Progenitor cell of endocrine pancreas (in vitro differentiated cells): ENCODE measurements at regions not wholly inside any gene's neighbourhood (a gene's known extent, or its start where the extent isn't known, plus 50 kb on each side); places are given as distances from the start of the nearest gene placed in this dataset.

Source experiments
- DNase-seq: peaks from one replicate; pipeline ENCODE4 v3.0.0; 2021; ENCODE audit warnings: low spot score; ENCODE audit not compliant: unreplicated experiment
- H3K27ac Mint-ChIP-seq: 2 replicates; pipeline ENCODE4 v1.8.0; 2021; ENCODE audit warnings: mild to moderate bottlenecking, moderate library complexity, mixed read lengths
- H3K27me3 Mint-ChIP-seq: 2 replicates; pipeline ENCODE4 v1.8.0; 2021; ENCODE audit warnings: mixed read lengths
- H3K36me3 Mint-ChIP-seq: 2 replicates; pipeline ENCODE4 v1.8.0; 2022; ENCODE audit warnings: mixed read lengths; ENCODE audit not compliant: insufficient read depth
- H3K4me1 Mint-ChIP-seq: 2 replicates; pipeline ENCODE4 v1.8.0; 2021; ENCODE audit warnings: low read depth, mixed read lengths
- H3K4me3 Mint-ChIP-seq: 2 replicates; pipeline ENCODE4 v1.8.0; 2021; ENCODE audit warnings: low read depth, mild to moderate bottlenecking, moderate library complexity, mixed read lengths
- H3K9me3 Mint-ChIP-seq: 2 replicates; pipeline ENCODE4 v1.8.0; 2021; ENCODE audit warnings: low read depth, mixed read lengths
- TF ChIP-seq, protein P1 (sequence below): fragments of 200-600 bp; sonication (generic); IDR thresholded peaks from one replicate; pipeline ENCODE4 v1.5.0; 2021; ENCODE audit warnings: antibody characterized with exemption, mild to moderate bottlenecking; ENCODE audit not compliant: unreplicated experiment

DNA sequence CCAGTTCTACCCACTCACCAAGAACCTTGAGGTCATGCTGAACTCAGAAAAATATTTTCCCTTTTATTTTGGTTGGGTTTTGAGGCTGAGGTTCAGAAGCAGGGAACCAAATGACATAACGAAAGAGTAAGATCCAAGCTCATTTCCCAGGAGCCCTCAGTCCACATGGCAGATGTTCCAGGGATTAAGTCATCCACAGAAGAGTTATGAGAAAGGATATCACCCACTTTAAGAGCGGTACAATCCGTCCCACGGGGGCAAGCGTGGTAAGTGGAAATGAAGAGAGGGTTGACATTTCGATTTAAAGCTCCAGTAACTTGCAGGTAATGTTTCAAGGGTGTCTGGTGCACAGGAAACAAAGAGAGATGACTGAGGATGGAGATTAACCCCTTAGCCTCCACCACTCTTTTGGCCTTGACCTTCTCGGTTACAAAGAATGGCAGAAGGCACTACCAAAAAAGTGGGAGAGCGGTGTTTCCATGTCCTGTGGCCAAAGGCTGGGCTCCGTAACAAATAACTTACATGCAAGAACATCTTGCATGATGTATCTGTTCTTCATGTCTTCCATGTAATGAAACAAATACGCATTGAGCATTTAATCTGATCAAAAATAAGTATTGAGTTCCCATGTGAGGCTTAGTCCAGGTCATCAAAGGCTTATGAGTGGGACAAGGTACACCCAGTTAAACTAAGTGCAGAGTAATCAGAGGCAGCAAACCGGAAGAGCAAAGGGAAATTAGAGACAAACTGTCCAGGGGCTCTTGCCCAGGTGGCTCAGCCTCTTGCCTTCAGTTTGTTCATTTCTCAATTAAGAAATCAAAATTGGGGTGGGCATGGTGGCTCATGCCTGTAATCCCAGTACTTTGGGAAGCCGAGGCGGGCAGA, 241.4 kb downstream of the TOMM20 start:
- Mint-ChIP-seq H3K9me3 (no peaks in the 10 kb centered on the region), H3K27me3 (no peaks in the 10 kb centered on the region), H3K4me1 (peaks cover 19% of the 10 kb centered on the region), H3K4me3 (no peak overlapping the region), H3K36me3 (no peaks in the 10 kb centered on the region), H3K27ac (no peak overlapping the region)
- no peak for DNase-seq
- TF ChIP-seq, protein P1, sequence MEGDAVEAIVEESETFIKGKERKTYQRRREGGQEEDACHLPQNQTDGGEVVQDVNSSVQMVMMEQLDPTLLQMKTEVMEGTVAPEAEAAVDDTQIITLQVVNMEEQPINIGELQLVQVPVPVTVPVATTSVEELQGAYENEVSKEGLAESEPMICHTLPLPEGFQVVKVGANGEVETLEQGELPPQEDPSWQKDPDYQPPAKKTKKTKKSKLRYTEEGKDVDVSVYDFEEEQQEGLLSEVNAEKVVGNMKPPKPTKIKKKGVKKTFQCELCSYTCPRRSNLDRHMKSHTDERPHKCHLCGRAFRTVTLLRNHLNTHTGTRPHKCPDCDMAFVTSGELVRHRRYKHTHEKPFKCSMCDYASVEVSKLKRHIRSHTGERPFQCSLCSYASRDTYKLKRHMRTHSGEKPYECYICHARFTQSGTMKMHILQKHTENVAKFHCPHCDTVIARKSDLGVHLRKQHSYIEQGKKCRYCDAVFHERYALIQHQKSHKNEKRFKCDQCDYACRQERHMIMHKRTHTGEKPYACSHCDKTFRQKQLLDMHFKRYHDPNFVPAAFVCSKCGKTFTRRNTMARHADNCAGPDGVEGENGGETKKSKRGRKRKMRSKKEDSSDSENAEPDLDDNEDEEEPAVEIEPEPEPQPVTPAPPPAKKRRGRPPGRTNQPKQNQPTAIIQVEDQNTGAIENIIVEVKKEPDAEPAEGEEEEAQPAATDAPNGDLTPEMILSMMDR, result no peak

DNA sequence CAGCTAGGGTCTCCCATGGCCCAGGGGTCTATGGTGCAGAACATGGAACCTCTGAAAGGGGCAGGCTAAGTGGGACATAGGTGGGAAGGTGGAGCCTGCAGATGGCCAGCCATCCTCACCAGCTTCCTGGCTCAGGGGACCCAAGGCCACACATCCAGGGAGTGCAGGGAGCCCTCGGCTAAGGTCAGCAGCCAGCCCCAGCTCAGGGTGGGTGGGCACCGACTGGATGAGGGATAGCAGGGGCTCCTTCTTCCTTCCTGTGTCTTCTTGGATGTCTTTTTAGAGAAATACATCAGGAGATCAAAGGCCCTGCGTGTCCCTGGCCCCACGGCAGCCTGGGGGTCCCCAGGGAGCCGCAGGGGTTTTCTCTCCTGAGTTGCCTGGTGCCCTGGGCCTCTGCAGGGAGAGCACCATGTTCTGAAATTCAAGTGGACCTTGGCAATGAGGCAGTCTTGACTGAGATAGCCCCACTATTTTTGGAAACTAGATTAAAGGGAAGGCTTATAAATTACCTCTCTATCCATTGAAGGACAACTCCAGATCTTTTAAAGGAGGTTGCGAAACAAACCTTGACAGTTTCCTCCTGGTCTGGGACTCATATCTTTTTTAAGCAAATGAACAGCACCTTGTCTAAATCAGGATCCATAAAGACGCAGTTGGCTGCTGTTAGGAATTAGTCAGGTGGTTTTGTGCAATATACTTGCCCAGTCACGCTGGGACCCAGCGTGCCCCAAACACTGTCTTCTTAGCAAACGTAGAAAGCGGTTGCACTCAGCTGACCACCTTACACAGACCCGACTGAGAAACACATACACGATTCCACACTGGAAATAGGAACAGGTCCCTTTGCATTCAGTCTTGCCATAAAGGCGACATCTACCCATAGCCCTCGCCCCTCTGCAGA, 242.3 kb downstream of the TOMM20 start:
- DNase-seq, result no peak
- no peaks in the 10 kb centered on the region for H3K27me3 Mint-ChIP-seq
- H3K4me3 Mint-ChIP-seq, result no peak overlapping the region
- H3K36me3 Mint-ChIP-seq, result no peaks in the 10 kb centered on the region
- no peak overlapping the region for H3K27ac Mint-ChIP-seq
- TF ChIP-seq, protein P1, result no peak
- peaks cover 13% of the 10 kb centered on the region for H3K4me1 Mint-ChIP-seq
- no peaks in the 10 kb centered on the region for H3K9me3 Mint-ChIP-seq

DNA sequence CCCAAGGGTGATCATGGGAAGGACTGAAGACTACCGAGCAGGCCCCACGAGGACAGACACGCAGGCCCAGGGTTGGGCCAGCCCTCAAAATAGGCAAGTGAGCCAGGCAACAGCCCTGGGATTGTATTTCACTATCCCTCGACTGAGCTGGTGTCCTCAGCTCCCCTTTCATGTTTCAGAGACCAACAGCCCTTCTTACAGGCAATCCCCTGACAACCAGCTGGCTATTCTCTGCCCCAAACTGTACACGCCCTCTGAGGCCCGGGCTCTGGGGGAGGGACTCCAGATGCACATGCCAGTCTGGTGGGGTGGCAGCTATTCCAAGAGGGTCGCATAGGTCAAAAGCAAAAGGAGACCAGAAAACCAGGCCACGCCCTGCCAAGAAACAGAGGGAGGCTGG, 243.0 kb downstream of the TOMM20 start:
- DNase-seq, result no peak
- Mint-ChIP-seq H3K4me1 (peaks cover 7% of the 10 kb centered on the region), H3K4me3 (no peak overlapping the region), H3K9me3 (no peaks in the 10 kb centered on the region), H3K27me3 (no peaks in the 10 kb centered on the region), H3K36me3 (no peaks in the 10 kb centered on the region), H3K27ac (no peak overlapping the region)
- TF ChIP-seq, protein P1, result no peak

DNA sequence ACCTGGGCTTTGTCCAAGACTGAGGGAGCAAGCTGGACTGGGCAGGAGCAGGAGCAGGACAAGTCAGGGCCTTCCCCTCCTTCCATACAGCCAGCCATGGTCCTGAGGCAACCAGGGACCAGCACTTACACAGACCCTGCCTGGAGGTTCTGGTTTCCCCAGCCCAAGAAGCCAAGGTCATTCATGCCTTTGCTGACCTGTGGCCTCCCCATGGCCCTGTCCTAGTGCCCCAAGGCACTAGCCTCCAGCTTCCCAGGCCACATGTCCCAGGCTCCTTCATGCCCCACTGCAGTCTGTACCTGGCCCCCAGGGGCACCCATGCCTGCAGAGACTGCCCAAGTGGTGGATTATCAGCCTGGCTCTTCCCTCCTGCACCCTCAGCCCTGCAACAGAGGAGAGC, 243.9 kb downstream of the TOMM20 start:
- Mint-ChIP-seq H3K27me3 (no peaks in the 10 kb centered on the region), H3K9me3 (no peaks in the 10 kb centered on the region), H3K4me1 (peaks cover 6% of the 10 kb centered on the region), H3K27ac (no peak overlapping the region), H3K36me3 (no peaks in the 10 kb centered on the region), H3K4me3 (no peak overlapping the region)
- DNase-seq, result no peak
- TF ChIP-seq, protein P1, result no peak

DNA sequence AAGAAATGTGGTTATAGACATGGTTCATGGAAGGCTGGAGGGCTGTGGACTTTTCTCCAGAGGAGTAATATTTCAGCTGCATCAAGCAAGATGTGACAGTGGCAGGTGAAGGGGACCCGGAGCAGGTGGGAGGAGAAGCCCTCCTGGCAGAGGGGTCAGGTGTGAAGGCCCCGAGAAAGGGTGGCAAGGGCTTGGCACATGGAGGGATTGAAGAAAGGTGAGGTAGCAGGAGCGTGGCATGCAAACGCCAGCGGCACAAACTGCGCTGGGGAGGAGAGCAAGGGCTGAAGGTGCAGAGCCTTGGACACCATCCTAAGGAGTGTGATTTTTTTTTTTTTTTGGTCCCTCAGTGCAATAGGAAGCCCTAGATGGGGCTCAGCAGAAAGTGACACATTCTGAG, 244.6 kb downstream of the TOMM20 start:
- TF ChIP-seq, protein P1, result no peak
- H3K36me3 Mint-ChIP-seq, result no peaks in the 10 kb centered on the region
- H3K4me3 Mint-ChIP-seq, result no peak overlapping the region
- DNase-seq, result no peak
- H3K4me1 Mint-ChIP-seq, result peaks cover 6% of the 10 kb centered on the region
- no peaks in the 10 kb centered on the region for H3K9me3 Mint-ChIP-seq
- no peak overlapping the region for H3K27ac Mint-ChIP-seq
- H3K27me3 Mint-ChIP-seq, result no peaks in the 10 kb centered on the region
